Esophagus squamous epithelium (tissue), 5 donors: ENCODE measurements at regions not wholly inside any gene's neighbourhood (a gene's known extent, or its start where the extent isn't known, plus 50 kb on each side); places are given as distances from the start of the nearest gene placed in this dataset.

Source experiments
- DNase-seq: peaks from one replicate; lab custom pipeline; 2025; lab: John Stamatoyannopoulos, UW
- H3K27ac ChIP-seq, 4 donors: fragments of 200-600 bp; sonication (generic); one replicate each; pipeline ENCODE4 v1.5.1; 2016 to 2019; ENCODE audit warnings: mild to moderate bottlenecking in 1 of 4
- H3K27me3 ChIP-seq, 4 donors: fragments of 200-600 bp; sonication (generic); 1 replicate in 3 of 4; 2 replicates in 1 of 4; pipeline versions ENCODE4 v1.5.1 to v1.6.0; 2017 to 2021; ENCODE audit warnings: antibody characterized with exemption in 1 of 4
- H3K36me3 ChIP-seq, 3 donors: fragments of 200-600 bp; sonication (generic); one replicate each; pipeline ENCODE4 v1.5.1; 2016 to 2019
- H3K4me1 ChIP-seq, 3 donors: fragments of 200-600 bp; sonication (generic); one replicate each; pipeline ENCODE4 v1.5.1; 2017 to 2019
- H3K4me3 ChIP-seq, 4 donors: fragments of 200-600 bp; sonication (generic); 1 replicate in 3 of 4; 2 replicates in 1 of 4; pipeline ENCODE4 v1.5.1; 2016 to 2019; ENCODE audit warnings: mild to moderate bottlenecking in 2 of 4, moderate library complexity in 1 of 4
- H3K9me3 ChIP-seq, 3 donors: fragments of 200-600 bp; sonication (generic); one replicate each; pipeline ENCODE4 v1.5.1; 2016 to 2019
- POLR2A ChIP-seq, 4 donors: fragments of 450-650 bp; IDR thresholded peaks; one replicate each; pipeline ENCODE4 v1.6.1; 2017; ENCODE audit warnings: antibody characterized with exemption in 4 of 4, mild to moderate bottlenecking in 4 of 4, moderate library complexity in 3 of 4
- WGBS, 2 donors: methylation state at CpG; one replicate each; pipeline ENCODE4 v1.1.5; 2018; 5-methylcytosine and 5-hydroxymethylcytosine counted together
- intact Hi-C: fragments of 100-400 bp; cut with DNase I; formaldehyde crosslinking; loops from one replicate; pipeline ENCODE4 v1.15.0; 2022
- TF ChIP-seq, protein P1 (sequence below), 6 experiments: fragments of 450-650 bp in 4 of 6; fragments of 200-600 bp in 2 of 6; sonication (generic) in 2 of 6; IDR thresholded peaks; one replicate each; pipeline ENCODE4 v1.5.1; 2016 to 2019; ENCODE audit warnings: antibody characterized with exemption in 6 of 6, mild to moderate bottlenecking in 4 of 6, moderate library complexity in 4 of 6
- donor health status: DM: yes; HTN: yes; CAD: no.

DNA sequence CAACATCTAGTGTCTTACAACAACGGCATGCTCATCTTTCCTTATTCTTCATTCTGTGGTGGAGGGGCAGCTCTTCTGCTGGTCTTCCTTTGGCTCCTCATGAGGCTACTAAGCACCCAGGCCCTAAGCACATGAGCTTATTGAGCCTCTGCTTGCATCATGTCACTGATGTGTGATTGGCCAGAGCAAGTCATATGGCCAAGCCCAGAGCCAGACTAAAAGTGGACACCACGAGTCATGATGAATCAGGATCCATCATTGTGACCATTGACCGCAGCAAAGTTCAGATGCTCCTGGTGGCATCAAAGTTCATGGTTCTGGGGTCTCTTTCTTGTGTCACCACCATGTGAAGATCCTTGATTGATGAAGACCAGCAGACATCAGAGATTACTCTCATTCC, 192.0 kb upstream of the FOXA2 start:
- WGBS, 2 donors = 81 to 90% methylated on average over 2 to 3 of the region's 3 CpGs
- DNase-seq = no peak

DNA sequence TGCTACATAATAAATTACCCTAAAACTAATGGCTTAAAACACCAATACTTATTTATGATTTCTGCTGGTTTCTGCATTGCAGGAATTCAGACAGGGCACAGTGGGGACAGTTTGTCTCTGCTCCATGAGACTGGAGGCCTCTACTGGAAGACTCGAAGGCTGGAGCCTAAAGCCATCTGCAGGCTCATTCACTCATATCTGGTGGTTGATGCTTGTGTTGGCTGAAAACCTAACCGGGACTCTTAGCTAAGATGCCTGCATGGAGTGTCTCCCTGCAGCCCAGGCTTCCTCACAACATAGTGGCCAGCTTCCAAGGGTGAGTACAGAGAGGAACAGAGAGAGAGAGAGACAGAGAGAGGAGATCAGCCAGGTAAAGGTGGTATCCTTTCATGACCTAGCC, 195.5 kb upstream of the FOXA2 start:
- no peaks in the 10 kb centered on the region for H3K36me3 ChIP-seq
- H3K4me1 ChIP-seq = no peaks in the 10 kb centered on the region
- intact Hi-C loops = no loop called here
- no peak overlapping the region for H3K27ac ChIP-seq
- no peak for DNase-seq
- 80 to 86% methylated on average over 1 of the region's 2 CpGs for WGBS, 2 donors
- H3K27me3 ChIP-seq = no peaks in the 10 kb centered on the region
- H3K4me3 ChIP-seq = no peak overlapping the region
- H3K9me3 ChIP-seq = no peaks in the 10 kb centered on the region
- TF ChIP-seq, protein P1, sequence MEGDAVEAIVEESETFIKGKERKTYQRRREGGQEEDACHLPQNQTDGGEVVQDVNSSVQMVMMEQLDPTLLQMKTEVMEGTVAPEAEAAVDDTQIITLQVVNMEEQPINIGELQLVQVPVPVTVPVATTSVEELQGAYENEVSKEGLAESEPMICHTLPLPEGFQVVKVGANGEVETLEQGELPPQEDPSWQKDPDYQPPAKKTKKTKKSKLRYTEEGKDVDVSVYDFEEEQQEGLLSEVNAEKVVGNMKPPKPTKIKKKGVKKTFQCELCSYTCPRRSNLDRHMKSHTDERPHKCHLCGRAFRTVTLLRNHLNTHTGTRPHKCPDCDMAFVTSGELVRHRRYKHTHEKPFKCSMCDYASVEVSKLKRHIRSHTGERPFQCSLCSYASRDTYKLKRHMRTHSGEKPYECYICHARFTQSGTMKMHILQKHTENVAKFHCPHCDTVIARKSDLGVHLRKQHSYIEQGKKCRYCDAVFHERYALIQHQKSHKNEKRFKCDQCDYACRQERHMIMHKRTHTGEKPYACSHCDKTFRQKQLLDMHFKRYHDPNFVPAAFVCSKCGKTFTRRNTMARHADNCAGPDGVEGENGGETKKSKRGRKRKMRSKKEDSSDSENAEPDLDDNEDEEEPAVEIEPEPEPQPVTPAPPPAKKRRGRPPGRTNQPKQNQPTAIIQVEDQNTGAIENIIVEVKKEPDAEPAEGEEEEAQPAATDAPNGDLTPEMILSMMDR (IDR thresholded peaks at IDR 0.05) = no peak
- TF ChIP-seq POLR2A (IDR thresholded peaks at IDR 0.05) = no peak

More for the DNA sequence above, 192.0 kb upstream of the FOXA2 start:
- Histone ChIP-seq H3K4me3 (no peak overlapping the region), H3K36me3 (no peaks in the 10 kb centered on the region), H3K9me3 (no peaks in the 10 kb centered on the region), H3K4me1 (no peaks in the 10 kb centered on the region), H3K27me3 (no peaks in the 10 kb centered on the region), H3K27ac (no peak overlapping the region)
- intact Hi-C loops = no loop called here
- TF ChIP-seq POLR2A (IDR thresholded peaks at IDR 0.05) = no peak
- TF ChIP-seq, protein P1 (IDR thresholded peaks at IDR 0.05) = no peak

DNA sequence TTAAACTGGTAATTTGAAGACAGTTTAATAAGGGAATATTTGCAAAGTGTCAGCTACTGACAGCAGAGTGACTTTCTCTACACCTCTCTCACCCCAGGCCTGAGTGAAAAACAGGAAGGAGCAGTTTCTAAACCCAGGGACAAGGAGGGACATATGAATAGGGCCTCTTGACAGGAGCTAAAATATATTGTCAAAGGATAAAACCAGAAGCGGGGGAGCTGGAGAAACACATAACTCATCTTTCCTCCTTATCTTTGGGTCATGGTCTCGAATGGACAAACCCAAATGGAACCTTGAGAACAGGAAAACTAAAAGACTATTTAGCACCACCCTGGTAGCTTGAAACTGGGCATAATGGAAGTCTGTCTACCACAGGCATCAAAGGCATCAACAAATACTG, 197.5 kb upstream of the FOXA2 start:
- Histone ChIP-seq H3K36me3 (no peaks in the 10 kb centered on the region), H3K27ac (no peak overlapping the region), H3K27me3 (no peaks in the 10 kb centered on the region), H3K9me3 (no peaks in the 10 kb centered on the region), H3K4me3 (no peak overlapping the region), H3K4me1 (no peaks in the 10 kb centered on the region)
- intact Hi-C loops = no loop called here
- 60 to 73% methylated on average over 2 of the region's 2 CpGs for WGBS, 2 donors
- TF ChIP-seq POLR2A (IDR thresholded peaks at IDR 0.05) = no peak
- TF ChIP-seq, protein P1 (IDR thresholded peaks at IDR 0.05) = no peak
- no peak for DNase-seq

- 88 to 91% methylated on average over 2 of the region's 2 CpGs for WGBS, 2 donors
- H3K4me3 ChIP-seq = no peak overlapping the region
- no peak overlapping the region for H3K27ac ChIP-seq
- no peaks in the 10 kb centered on the region for H3K9me3 ChIP-seq
- DNase-seq = no peak
- H3K4me1 ChIP-seq = peaks cover 0 to 18% (median 14%) of the 10 kb centered on the region in 3 donors
- intact Hi-C loops = no loop called here
- H3K27me3 ChIP-seq = peaks cover 0 to 4% (median 0%) of the 10 kb centered on the region in 4 donors
- no peaks in the 10 kb centered on the region for H3K36me3 ChIP-seq
- TF ChIP-seq, protein P1 (IDR thresholded peaks at IDR 0.05) = no peak
- no peak for TF ChIP-seq POLR2A (IDR thresholded peaks at IDR 0.05)
These were observed 205.3 kb upstream of the FOXA2 start for GRCh38 chr20:22789676-22790075.

DNA sequence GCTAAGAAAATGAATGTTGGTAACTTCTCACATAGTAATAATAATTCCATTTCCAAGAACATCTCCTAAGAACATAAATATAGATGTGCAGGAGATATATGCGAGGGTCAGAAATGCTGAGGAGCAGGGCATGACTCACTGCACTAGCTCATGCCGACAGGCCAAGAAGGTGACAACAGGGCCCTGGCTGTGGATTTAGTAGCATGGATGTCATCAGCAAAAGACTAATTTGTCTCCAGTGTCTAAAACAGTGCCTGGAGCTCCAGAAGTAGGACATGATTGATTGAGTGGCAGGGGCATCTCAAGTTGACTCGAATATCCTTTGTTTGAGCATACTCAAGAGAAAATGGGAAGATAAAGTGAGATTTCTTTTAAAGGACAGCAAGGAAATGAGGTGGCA, 207.0 kb upstream of the FOXA2 start:
- Histone ChIP-seq H3K4me3 (no peak overlapping the region), H3K27ac (no peak overlapping the region), H3K9me3 (no peaks in the 10 kb centered on the region), H3K27me3 (peaks cover 0 to 4% (median 0%) of the 10 kb centered on the region in 4 donors), H3K4me1 (peaks cover 0 to 29% (median 23%) of the 10 kb centered on the region in 3 donors), H3K36me3 (no peaks in the 10 kb centered on the region)
- intact Hi-C loops = no loop called here
- no peak for DNase-seq
- TF ChIP-seq POLR2A (IDR thresholded peaks at IDR 0.05) = no peak
- TF ChIP-seq, protein P1 (IDR thresholded peaks at IDR 0.05) = no peak
- WGBS, 2 donors = 70 to 88% methylated on average over 3 of the region's 3 CpGs
